Retina (tissue), 1 donor: ENCODE measurements at regions not wholly inside any gene's neighbourhood (a gene's known extent, or its start where the extent isn't known, plus 50 kb on each side); places are given as distances from the start of the nearest gene placed in this dataset.
"Not testable (repeated sequence)": the region's sequence is repeated elsewhere in the genome, so short reads cannot be mapped to it uniquely, and the experiment has no call there.

Source experiments
- DNase-seq: peaks from one replicate; pipeline ENCODE4 v3.0.0-alpha.2; 2016

- not testable (repeated sequence) for DNase-seq
These were observed 172.7 kb downstream of the TMEM121 start for GRCh38 chr14:105698940-105699556.

DNA sequence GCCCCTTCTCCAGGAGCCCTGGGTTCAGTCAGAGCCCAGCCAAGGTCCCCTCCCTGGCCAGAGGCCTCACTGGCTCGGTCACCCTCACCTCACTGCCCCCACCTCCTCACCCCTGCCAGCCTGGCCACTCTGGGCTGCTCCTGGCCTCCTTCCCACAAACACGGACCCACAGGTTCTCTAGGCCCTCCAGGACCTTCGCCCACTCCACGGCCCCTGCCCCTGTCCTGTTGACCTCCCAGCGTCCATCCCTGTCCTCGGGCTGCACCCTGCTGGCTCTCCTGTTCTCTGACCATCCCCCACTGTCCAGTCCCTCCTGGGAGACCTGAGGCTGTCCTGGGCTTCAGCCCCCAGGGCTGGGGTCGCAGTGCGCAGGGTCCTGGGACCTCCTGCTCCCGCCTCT is 173.3 kb downstream of the TMEM121 start:
- not testable (repeated sequence) for DNase-seq

GRCh38 chr14:105700146-105700545 is 173.8 kb downstream of the TMEM121 start:
- not testable (repeated sequence) for DNase-seq

GRCh38 chr14:105700622-105701288 is 174.4 kb downstream of the TMEM121 start:
- DNase-seq: no peak

DNA sequence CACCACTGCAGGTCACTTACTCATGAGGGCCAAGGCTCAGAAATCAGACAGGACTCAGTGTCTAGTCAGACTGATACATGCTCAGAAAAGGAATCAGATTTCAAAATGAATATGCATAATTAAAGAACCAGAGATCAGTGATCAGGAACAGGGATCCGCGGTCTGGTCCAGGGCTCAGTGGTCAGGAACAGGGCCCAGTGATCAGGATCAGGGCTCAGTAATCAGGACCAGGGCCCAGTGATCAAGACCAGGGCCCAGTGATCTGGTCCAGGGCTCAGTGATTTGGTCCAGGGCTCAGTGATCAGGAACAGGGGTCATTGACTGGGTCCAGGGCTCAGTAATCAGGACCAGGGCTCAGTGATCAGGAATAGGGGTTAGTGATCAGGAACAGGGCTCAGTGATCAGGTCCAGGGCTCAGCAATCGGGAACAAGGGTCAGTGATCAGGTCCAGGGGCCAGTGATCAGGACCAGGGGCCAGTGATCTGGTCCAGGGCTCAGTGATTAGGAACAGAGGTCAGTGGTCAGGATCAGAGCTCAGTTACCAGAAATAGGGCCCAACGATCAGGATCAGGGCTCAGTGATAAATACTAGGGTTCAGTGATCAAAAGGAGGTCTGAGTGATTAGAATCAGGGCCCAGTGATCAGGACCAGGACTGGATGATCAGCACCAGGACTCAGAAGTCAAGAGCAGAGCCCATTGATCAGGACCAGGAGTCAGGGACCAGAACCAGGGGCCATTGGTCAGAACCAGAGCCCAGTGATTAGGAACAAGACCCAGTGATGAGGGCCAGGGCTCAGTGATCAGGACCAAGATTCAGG is 175.3 kb downstream of the TMEM121 start:
- DNase-seq: no peak

GRCh38 chr14:105702275-105702817 is 176.0 kb downstream of the TMEM121 start:
- no peak for DNase-seq

GRCh38 chr14:105703044-105703665 is 176.8 kb downstream of the TMEM121 start:
- not testable (repeated sequence) for DNase-seq

DNA sequence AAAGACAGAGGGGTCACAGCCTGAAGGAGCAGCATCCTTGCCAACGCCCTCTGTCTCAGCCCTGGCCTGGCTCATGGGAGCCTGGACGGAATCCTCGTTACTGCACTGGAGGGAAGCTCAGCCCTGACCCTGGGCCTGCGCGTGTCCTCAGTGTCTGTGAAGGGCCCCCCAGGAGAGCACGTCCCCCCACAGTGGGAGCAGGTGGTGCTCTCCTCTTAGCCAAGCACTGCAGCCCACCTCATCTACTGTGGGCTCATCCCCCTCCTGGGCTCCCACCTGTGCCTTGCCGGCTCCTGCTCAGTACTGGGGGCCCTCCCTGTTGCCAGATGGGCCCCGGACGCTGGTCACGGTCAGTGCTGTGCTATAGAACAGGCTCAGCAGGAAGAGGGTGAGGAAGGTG is 177.7 kb downstream of the TMEM121 start:
- not testable (repeated sequence) for DNase-seq

DNA sequence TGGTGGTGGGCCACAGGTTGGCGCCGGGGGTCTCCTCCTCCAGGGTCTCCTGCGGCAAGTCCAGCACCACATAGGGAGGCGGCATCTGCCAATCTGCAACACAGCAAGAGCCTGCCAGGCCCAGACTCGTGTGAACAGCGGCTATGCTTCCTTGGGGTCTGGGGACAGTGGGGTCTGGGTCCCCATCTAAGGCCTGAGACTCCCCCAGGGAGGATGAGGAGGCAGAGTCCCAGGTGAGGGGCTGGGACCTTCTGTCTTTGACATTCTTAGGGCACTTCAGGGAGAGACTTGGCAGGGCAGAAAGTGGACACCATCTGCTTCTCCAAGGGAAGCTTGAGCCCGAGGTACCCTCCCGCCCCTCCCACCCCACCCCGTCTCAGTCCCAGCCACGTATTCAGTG is 178.1 kb downstream of the TMEM121 start:
- not testable (repeated sequence) for DNase-seq

DNA sequence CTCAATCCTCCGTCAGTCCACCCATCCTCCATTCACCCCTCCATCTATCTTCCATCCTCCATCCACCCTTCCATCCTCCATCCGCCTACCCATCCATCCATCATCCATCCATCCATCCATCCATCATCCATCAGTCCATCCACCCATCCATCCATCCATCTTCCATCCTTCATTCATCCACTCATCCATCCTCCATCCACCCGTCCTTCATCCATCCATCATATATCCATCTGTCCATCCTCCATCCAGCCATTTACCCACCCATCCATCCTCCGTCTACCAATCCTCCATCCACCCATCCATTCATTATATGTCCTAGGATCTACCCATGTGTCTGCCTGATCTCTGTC is 179.1 kb downstream of the TMEM121 start:
- DNase-seq: not testable (repeated sequence)

- DNase-seq: not testable (repeated sequence)
These were observed 179.7 kb downstream of the TMEM121 start for GRCh38 chr14:105705862-105706700.

- not testable (repeated sequence) for DNase-seq
These were observed 180.3 kb downstream of the TMEM121 start for GRCh38 chr14:105706701-105707019.

- not testable (repeated sequence) for DNase-seq
These were observed 180.7 kb downstream of the TMEM121 start for GRCh38 chr14:105707099-105707498.

- DNase-seq: not testable (repeated sequence)
These were observed 181.4 kb downstream of the TMEM121 start for GRCh38 chr14:105707723-105708151.

DNA sequence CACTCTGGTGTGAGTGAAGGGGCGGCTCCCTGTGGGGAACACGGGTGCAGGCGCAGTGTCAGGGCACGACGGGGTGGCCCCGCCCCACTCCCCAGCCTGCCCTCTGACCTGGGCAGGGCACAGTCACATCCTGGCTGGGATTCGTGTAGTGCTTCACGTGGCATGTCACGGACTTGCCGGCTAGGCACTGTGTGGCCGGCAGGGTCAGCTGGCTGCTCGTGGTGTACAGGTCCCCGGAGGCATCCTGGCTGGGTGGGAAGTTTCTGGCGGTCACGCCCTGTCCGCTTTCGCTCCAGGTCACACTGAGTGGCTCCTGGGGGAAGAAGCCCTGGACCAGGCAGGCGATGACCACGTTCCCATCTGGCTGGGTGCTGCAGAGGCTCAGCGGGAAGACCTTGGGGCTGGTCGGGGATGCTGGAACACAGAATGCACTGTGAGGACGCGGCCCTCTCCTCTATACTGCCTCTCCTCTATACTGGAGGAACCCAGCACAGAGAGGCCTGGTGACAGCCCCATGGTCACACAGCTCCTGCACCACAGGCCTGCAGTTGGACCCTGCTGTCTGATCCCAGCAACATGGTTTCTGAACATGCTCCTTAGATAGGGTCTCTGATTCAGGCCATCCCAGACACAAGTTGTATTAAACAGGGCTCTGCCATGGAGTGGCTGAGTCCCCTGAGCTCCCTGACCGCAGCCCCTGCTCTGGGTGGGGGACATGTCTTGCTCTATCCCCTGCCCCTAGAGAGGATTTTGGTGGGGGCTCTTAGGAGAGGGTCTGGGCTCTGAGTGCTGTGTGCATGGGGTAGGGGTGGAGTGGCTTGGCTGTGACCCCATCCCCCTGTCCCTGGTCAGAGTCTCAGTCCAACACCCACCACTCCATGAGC is 182.1 kb downstream of the TMEM121 start:
- not testable (repeated sequence) for DNase-seq

DNA sequence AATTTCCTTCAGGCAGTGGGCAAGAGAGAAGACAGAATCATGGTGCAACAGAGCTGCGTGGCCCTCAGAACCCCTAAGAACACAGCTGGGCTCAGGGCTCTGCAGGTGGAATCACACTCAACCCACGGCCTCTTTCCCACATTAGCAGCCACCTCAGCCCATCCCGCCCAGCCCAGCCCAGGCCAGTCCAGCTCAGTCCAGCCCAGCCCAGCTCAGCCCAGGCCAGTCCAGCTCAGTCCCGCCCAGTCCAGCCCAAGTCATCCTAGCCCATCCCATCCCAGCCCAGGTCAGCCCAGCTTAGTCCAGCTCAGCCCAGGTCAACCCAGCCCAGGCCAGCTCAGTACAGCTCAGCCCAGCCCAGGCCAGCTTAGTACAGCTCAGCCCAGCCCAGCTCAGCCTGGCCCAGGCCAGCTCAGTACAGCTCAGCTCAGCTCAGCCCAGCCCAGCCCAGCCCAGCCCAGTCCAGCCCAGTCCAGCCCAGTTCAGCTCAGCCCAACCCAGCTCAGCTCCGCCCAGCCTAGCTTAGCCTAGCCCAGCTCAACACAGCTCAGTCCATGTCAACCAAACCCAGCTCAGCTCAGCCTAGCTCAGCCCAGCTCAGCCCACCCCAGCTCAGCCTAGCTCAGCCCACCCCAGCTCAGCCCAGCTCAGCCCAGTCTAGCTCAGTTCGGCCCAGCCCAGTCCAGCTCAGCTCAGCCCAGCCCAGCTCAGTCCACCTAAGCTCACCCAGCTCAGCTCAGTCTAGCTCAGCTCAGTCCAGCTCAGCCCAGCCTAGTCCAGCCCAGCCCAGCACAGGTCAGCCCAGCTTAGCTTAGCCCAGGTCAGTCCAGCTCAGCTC is 183.1 kb downstream of the TMEM121 start:
- no peak for DNase-seq

GRCh38 chr14:105710119-105711043 is 184.0 kb downstream of the TMEM121 start:
- DNase-seq: no peak

GRCh38 chr14:105711044-105711620 is 184.7 kb downstream of the TMEM121 start:
- no peak for DNase-seq
